ENCODE measurements at regions not wholly inside any gene's neighbourhood (a gene's known extent, or its start where the extent isn't known, plus 50 kb on each side); places are given as distances from the start of the nearest gene placed in this dataset.

GRCh38 chr5:89604342-89604741 is 721.4 kb upstream of the MEF2C start:
- TF ChIP-seq, protein P1, sequence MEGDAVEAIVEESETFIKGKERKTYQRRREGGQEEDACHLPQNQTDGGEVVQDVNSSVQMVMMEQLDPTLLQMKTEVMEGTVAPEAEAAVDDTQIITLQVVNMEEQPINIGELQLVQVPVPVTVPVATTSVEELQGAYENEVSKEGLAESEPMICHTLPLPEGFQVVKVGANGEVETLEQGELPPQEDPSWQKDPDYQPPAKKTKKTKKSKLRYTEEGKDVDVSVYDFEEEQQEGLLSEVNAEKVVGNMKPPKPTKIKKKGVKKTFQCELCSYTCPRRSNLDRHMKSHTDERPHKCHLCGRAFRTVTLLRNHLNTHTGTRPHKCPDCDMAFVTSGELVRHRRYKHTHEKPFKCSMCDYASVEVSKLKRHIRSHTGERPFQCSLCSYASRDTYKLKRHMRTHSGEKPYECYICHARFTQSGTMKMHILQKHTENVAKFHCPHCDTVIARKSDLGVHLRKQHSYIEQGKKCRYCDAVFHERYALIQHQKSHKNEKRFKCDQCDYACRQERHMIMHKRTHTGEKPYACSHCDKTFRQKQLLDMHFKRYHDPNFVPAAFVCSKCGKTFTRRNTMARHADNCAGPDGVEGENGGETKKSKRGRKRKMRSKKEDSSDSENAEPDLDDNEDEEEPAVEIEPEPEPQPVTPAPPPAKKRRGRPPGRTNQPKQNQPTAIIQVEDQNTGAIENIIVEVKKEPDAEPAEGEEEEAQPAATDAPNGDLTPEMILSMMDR (IDR thresholded peaks at IDR 0.05; ENCODE audit: control extremely low read depth in 1 of 3, insufficient read depth in 1 of 3, low read depth in 1 of 3, low read length in 3 of 3): no peak
- TF ChIP-seq MAX (IDR thresholded peaks at IDR 0.05) (no peak), SIN3A (conservative IDR thresholded peaks at IDR 0.05 in 1 of 2, IDR thresholded peaks at IDR 0.05 in 1 of 2; ENCODE audit: low read depth in 1 of 2, low read length in 2 of 2) (no peak), CBX5 (IDR thresholded peaks at IDR 0.05; ENCODE audit: low read depth, low read length) (no peak), POLR2A (IDR thresholded peaks at IDR 0.05; ENCODE audit: control extremely low read depth in 1 of 2, low read depth in 2 of 2, low read length in 2 of 2) (no peak)
